GM18502 (cell line): ENCODE measurements at regions not wholly inside any gene's neighbourhood (a gene's known extent, or its start where the extent isn't known, plus 50 kb on each side); places are given as distances from the start of the nearest gene placed in this dataset.
"Not testable (repeated sequence)": the region's sequence is repeated elsewhere in the genome, so short reads cannot be mapped to it uniquely, and the experiment has no call there.

ENCODE experiments used
- ATAC-seq: cut with Tn5 transposase; IDR thresholded peaks from one replicate; pipeline ENCODE4 v1.9.1; 2021; ENCODE audit warnings: mild to moderate bottlenecking; ENCODE audit not compliant: unreplicated experiment, poor library complexity

- no peak for ATAC-seq
Observed at GRCh38 chr6:22349051-22349450, 52.2 kb upstream of the PRL start.

GRCh38 chr6:22349528-22349927, 52.7 kb upstream of the PRL start:
- no peak for ATAC-seq

GRCh38 chr6:22350109-22350508, 53.3 kb upstream of the PRL start:
- ATAC-seq = no peak

GRCh38 chr6:22353101-22353500, 56.3 kb upstream of the PRL start:
- ATAC-seq = no peak

- ATAC-seq = no peak
Observed at GRCh38 chr6:22356362-22356940, 59.6 kb upstream of the PRL start.

GRCh38 chr6:22357724-22358189, 60.9 kb upstream of the PRL start:
- peak; percentile 77 for ATAC-seq

- ATAC-seq = no peak
Observed at GRCh38 chr6:22361576-22361975, 64.7 kb upstream of the PRL start.

GRCh38 chr6:22362361-22362760, 65.5 kb upstream of the PRL start:
- no peak for ATAC-seq

GRCh38 chr6:22363166-22363713, 66.4 kb upstream of the PRL start:
- peak; percentile 28 for ATAC-seq

- ATAC-seq = peak; percentile 46
Observed at GRCh38 chr6:22363714-22364239, 66.9 kb upstream of the PRL start.

- ATAC-seq = no peak
Observed at GRCh38 chr6:22364306-22364705, 67.5 kb upstream of the PRL start.

- ATAC-seq = no peak
Observed at GRCh38 chr6:22366214-22366613, 69.4 kb upstream of the PRL start.

- no peak for ATAC-seq
Observed at GRCh38 chr6:22367346-22367745, 70.5 kb upstream of the PRL start.

GRCh38 chr6:22368794-22369193, 72.0 kb upstream of the PRL start:
- ATAC-seq = no peak

GRCh38 chr6:22372922-22373321, 76.1 kb upstream of the PRL start:
- peak; percentile 97 for ATAC-seq

- ATAC-seq = not testable (repeated sequence)
Observed at GRCh38 chr6:22374950-22375349, 78.1 kb upstream of the PRL start.

- ATAC-seq = not testable (repeated sequence)
Observed at GRCh38 chr6:22376293-22376692, 79.5 kb upstream of the PRL start.

GRCh38 chr6:22378536-22378935, 81.7 kb upstream of the PRL start:
- not testable (repeated sequence) for ATAC-seq

GRCh38 chr6:22380236-22380635, 83.4 kb upstream of the PRL start:
- no peak for ATAC-seq

GRCh38 chr6:22381845-22382544, 85.2 kb upstream of the PRL start:
- no peak for ATAC-seq

GRCh38 chr6:22383016-22383415, 86.2 kb upstream of the PRL start:
- no peak for ATAC-seq

GRCh38 chr6:22392711-22393110, 95.9 kb upstream of the PRL start:
- no peak for ATAC-seq
